Colonic mucosa (tissue), 4 donors: ENCODE measurements at regions not wholly inside any gene's neighbourhood (a gene's known extent, or its start where the extent isn't known, plus 50 kb on each side); places are given as distances from the start of the nearest gene placed in this dataset.

Source experiments
- DNase-seq: peaks from one replicate; pipeline ENCODE4 v3.0.0-alpha.2; 2020
- H3K27ac ChIP-seq: fragments of 200-600 bp; one replicate; pipeline ENCODE4 v1.8.0; 2021
- H3K27me3 ChIP-seq: fragments of 200-600 bp; one replicate; pipeline ENCODE4 v1.8.0; 2021
- H3K36me3 ChIP-seq: fragments of 200-600 bp; one replicate; pipeline ENCODE4 v1.8.0; 2021
- H3K4me1 ChIP-seq: fragments of 200-600 bp; one replicate; pipeline ENCODE4 v1.8.0; 2021; ENCODE audit warnings: mild to moderate bottlenecking
- H3K4me3 ChIP-seq: fragments of 200-600 bp; one replicate; pipeline ENCODE4 v1.8.0; 2021
- H3K9ac ChIP-seq, 2 donors: one replicate each; pipeline ENCODE4 v1.7.0; 2013; ENCODE audit warnings: control low read depth in 2 of 2, low read depth in 2 of 2, low read length in 2 of 2
- H3K9me3 ChIP-seq: fragments of 200-600 bp; one replicate; pipeline ENCODE4 v1.8.0; 2021
- intact Hi-C: fragments of 100-400 bp; cut with DNase I; formaldehyde crosslinking; loops from one replicate; pipeline ENCODE4 v1.14.1; 2022
- TF ChIP-seq, protein P1 (sequence below): fragments of 200-600 bp; IDR thresholded peaks from one replicate; pipeline ENCODE4 v1.8.0; 2022; ENCODE audit warnings: antibody characterized with exemption, mild to moderate bottlenecking
- donor health status: healthy.
- donor health status: DM: no; HTN: no; CAD: no.
- donor health status: DM: no; HTN: no; CAD: no.

DNA sequence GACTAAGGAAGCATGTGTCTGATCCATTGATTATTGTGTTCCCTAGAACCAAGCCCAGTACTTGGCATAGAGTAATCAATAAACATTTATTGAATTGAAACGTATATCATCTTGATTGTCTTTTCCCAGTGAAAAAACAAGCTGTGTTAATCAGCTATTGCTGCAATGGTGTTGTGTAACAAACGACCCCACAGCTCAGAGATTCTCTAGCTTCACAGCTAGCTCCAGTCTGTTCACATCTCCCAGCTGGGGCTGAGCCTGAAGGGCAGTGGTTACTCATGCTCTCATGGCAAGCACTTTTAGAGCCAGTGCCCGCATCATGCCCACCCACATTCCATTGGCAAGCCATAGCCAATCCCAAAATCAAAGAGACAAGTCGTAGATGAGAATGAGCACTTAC, 237.4 kb upstream of the RAB4A start:
- Histone ChIP-seq H3K4me1 (no peaks in the 10 kb centered on the region), H3K36me3 (no peaks in the 10 kb centered on the region), H3K9me3 (no peaks in the 10 kb centered on the region), H3K9ac (no peak overlapping the region), H3K4me3 (no peak overlapping the region), H3K27me3 (no peaks in the 10 kb centered on the region), H3K27ac (no peak overlapping the region)
- no peak for DNase-seq
- TF ChIP-seq, protein P1, sequence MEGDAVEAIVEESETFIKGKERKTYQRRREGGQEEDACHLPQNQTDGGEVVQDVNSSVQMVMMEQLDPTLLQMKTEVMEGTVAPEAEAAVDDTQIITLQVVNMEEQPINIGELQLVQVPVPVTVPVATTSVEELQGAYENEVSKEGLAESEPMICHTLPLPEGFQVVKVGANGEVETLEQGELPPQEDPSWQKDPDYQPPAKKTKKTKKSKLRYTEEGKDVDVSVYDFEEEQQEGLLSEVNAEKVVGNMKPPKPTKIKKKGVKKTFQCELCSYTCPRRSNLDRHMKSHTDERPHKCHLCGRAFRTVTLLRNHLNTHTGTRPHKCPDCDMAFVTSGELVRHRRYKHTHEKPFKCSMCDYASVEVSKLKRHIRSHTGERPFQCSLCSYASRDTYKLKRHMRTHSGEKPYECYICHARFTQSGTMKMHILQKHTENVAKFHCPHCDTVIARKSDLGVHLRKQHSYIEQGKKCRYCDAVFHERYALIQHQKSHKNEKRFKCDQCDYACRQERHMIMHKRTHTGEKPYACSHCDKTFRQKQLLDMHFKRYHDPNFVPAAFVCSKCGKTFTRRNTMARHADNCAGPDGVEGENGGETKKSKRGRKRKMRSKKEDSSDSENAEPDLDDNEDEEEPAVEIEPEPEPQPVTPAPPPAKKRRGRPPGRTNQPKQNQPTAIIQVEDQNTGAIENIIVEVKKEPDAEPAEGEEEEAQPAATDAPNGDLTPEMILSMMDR, result no peak
- intact Hi-C loops, result no loop called here

DNA sequence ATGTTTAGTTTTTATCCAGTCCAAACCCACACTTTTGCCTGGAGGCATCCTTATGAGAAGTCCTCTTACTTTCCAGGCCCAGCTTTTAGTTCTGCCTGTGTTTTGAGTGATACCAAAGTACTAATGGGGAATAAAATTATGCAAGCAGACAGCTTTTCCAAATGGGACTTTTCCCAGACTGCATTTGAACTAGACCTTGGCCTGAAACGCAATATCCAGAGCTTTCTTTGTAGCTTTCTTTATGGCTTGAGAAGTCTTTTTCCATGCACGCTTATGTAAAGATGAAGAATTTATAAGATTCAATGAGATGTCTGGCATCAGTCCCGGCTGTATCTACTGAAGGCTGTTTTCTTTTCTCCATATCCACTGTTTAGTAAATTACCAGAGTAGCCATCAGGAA, 236.6 kb upstream of the RAB4A start:
- no peak overlapping the region for H3K9ac ChIP-seq
- TF ChIP-seq, protein P1, result no peak
- no peak overlapping the region for H3K27ac ChIP-seq
- H3K4me3 ChIP-seq, result no peak overlapping the region
- no peak for DNase-seq
- no peaks in the 10 kb centered on the region for H3K9me3 ChIP-seq
- H3K4me1 ChIP-seq, result no peaks in the 10 kb centered on the region
- H3K36me3 ChIP-seq, result no peaks in the 10 kb centered on the region
- no peaks in the 10 kb centered on the region for H3K27me3 ChIP-seq
- intact Hi-C loops, result no loop called here

DNA sequence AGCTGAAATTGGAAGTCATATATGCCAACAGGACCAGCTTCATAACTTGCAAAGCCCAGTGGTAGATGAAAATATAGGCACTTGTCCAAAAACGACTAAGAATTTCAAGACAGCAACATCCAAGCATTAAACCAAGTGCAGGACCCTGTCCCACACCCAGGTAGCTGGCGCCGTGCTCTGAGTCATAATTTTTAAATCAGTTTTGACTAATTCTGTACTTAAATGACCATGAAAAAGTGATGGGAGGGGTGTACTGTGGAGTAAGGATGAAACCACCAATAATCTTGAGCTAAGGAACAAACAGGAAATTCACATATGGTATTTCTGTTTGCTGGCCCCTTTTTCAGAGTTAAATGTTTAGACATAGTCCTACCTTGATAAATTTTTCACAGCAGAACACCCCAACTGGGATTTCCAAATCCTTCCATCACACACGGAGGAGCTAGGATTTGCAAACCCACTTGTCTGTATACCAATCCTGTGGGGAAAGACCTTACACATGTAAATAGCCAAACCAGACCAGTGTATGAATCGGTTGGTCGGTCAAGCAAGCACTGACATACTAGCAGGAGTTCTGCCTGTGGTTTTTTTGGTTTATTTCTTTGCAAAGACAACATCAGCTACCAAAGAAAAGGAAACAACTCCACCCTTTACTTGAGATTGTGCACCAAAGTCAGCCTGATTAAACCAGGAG, 235.7 kb upstream of the RAB4A start:
- Histone ChIP-seq H3K27ac (no peak overlapping the region), H3K9ac (no peak overlapping the region), H3K9me3 (no peaks in the 10 kb centered on the region), H3K27me3 (no peaks in the 10 kb centered on the region), H3K4me1 (no peaks in the 10 kb centered on the region), H3K4me3 (no peak overlapping the region), H3K36me3 (no peaks in the 10 kb centered on the region)
- DNase-seq, result no peak
- TF ChIP-seq, protein P1, result no peak
- intact Hi-C loops, result no loop called here

DNA sequence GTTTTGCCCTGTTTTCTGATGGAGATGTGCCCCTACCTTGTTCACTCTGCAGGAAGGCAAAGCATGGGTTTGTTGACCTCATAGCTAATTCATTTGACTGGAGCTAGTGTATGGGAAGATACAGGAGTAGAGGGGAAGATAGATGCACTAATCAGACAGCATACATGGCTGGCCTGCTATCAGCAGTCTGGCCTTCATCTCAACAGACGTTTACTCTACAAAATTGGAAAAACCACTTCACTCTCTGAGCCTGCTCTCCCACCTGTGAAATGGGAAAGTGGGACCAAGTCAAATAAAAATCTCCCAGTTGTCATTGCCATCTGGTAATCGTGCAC, 235.2 kb upstream of the RAB4A start:
- no peaks in the 10 kb centered on the region for H3K27me3 ChIP-seq
- H3K4me1 ChIP-seq, result no peaks in the 10 kb centered on the region
- intact Hi-C loops, result no loop called here
- H3K9me3 ChIP-seq, result no peaks in the 10 kb centered on the region
- no peak overlapping the region for H3K27ac ChIP-seq
- TF ChIP-seq, protein P1, result no peak
- no peak overlapping the region for H3K4me3 ChIP-seq
- no peaks in the 10 kb centered on the region for H3K36me3 ChIP-seq
- H3K9ac ChIP-seq, result no peak overlapping the region
- no peak for DNase-seq

DNA sequence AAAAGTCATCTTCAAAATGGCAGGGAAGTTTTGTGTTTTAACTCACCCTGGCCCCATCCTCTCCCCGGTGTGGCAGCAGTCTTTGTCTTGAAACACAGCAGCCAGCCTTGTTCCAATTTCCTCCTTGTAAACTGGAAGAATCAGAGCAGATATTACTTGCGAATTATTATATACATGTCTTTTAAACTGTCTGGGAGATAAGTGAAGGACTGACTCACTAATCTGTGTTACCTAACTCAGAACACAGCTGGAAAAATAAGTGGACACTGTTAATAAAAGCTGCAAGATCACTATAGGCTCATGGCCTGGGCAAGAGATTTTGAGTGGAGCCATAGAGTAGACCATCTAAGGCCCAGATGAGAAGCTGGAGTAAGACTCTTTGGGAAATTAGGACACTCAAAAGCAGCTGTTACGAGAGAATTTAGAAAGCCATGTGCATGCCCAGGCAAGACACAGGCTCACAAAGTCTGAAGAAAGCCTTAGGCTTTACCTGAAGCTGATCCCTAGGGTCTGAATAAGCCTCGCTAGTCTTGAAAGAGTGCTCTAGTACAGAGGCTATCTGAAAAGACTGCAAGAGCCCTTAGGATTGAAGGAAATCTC, 233.0 kb upstream of the RAB4A start:
- H3K4me1 ChIP-seq, result no peaks in the 10 kb centered on the region
- H3K9ac ChIP-seq, result no peak overlapping the region
- TF ChIP-seq, protein P1, result no peak
- no peak for DNase-seq
- H3K27me3 ChIP-seq, result no peaks in the 10 kb centered on the region
- intact Hi-C loops, result no loop called here
- no peaks in the 10 kb centered on the region for H3K9me3 ChIP-seq
- H3K36me3 ChIP-seq, result no peaks in the 10 kb centered on the region
- no peak overlapping the region for H3K4me3 ChIP-seq
- no peak overlapping the region for H3K27ac ChIP-seq
